Neural progenitor cell (in vitro differentiated cells): ENCODE measurements at regions not wholly inside any gene's neighbourhood (a gene's known extent, or its start where the extent isn't known, plus 50 kb on each side); places are given as distances from the start of the nearest gene placed in this dataset.

Experiments
- CTCF ChIP-seq: fragments of 200-600 bp; sonication (generic); IDR thresholded peaks from 2 replicates; pipeline ENCODE4 v1.5.1; 2017; ENCODE audit warnings: antibody characterized with exemption, mild to moderate bottlenecking
- EZH2 ChIP-seq: fragments of 200-600 bp; sonication (generic); IDR thresholded peaks from 2 replicates; pipeline ENCODE4 v1.6.1; 2017; ENCODE audit warnings: antibody characterized with exemption, mild to moderate bottlenecking, moderate library complexity
- EZH2phosphoT487 ChIP-seq: fragments of 200-600 bp; sonication (generic); IDR thresholded peaks from 2 replicates; pipeline ENCODE4 v1.6.1; 2017; ENCODE audit warnings: antibody characterized with exemption

GRCh38 chr22:47748271-47748670 is 985.8 kb downstream of the TBC1D22A start:
- TF ChIP-seq EZH2 (no peak), CTCF (no peak), EZH2phosphoT487 (no peak)
